Uterus (tissue), 2 donors: ENCODE measurements at regions not wholly inside any gene's neighbourhood (a gene's known extent, or its start where the extent isn't known, plus 50 kb on each side); places are given as distances from the start of the nearest gene placed in this dataset.

Source experiments
- POLR2A ChIP-seq, 2 donors: fragments of 450-650 bp; IDR thresholded peaks; one replicate each; pipeline ENCODE4 v1.6.1; 2016; ENCODE audit warnings: antibody characterized with exemption in 2 of 2, mild to moderate bottlenecking in 1 of 2, moderate library complexity in 1 of 2
- TF ChIP-seq, protein P1 (sequence below), 4 experiments: fragments of 200-600 bp in 2 of 4; fragments of 450-650 bp in 2 of 4; sonication (generic) in 2 of 4; IDR thresholded peaks; one replicate each; pipeline ENCODE4 v1.5.1; 2016 to 2019; ENCODE audit warnings: antibody characterized with exemption in 4 of 4, mild to moderate bottlenecking in 2 of 4, moderate library complexity in 1 of 4

DNA sequence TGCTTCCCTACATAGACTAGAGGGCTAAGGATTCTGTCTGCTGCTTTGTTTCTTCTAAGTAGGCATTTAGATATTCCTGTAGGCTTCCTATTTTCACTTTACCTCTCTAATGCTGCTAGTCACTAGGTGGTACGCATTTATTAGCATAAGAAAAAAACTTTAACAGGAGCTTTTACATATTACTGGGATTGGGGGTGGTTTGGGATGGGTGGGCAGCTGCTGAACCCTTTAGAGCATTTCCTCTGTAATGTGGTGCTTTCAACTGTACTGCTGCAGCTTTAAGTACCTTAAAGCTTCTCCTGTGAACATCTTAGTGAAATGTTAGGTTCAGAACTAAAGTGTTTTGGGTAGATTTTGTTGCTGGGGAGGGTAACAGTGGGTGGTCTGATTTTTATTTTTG is 92.6 kb downstream of the ZNF486 start:
- TF ChIP-seq, protein P1, sequence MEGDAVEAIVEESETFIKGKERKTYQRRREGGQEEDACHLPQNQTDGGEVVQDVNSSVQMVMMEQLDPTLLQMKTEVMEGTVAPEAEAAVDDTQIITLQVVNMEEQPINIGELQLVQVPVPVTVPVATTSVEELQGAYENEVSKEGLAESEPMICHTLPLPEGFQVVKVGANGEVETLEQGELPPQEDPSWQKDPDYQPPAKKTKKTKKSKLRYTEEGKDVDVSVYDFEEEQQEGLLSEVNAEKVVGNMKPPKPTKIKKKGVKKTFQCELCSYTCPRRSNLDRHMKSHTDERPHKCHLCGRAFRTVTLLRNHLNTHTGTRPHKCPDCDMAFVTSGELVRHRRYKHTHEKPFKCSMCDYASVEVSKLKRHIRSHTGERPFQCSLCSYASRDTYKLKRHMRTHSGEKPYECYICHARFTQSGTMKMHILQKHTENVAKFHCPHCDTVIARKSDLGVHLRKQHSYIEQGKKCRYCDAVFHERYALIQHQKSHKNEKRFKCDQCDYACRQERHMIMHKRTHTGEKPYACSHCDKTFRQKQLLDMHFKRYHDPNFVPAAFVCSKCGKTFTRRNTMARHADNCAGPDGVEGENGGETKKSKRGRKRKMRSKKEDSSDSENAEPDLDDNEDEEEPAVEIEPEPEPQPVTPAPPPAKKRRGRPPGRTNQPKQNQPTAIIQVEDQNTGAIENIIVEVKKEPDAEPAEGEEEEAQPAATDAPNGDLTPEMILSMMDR (IDR thresholded peaks at IDR 0.05), result no peak
- TF ChIP-seq POLR2A (IDR thresholded peaks at IDR 0.05), result no peak
